KG1 (cell line): ENCODE measurements at regions not wholly inside any gene's neighbourhood (a gene's known extent, or its start where the extent isn't known, plus 50 kb on each side); places are given as distances from the start of the nearest gene placed in this dataset.

Experiments used
- DNase-seq: peaks from one replicate; lab custom pipeline; 2025; lab: John Stamatoyannopoulos, UW

GRCh38 chr7:42448901-42449300, 211.9 kb upstream of the GLI3 start:
- no peak for DNase-seq

GRCh38 chr7:42445691-42446090, 208.7 kb upstream of the GLI3 start:
- no peak for DNase-seq

DNA sequence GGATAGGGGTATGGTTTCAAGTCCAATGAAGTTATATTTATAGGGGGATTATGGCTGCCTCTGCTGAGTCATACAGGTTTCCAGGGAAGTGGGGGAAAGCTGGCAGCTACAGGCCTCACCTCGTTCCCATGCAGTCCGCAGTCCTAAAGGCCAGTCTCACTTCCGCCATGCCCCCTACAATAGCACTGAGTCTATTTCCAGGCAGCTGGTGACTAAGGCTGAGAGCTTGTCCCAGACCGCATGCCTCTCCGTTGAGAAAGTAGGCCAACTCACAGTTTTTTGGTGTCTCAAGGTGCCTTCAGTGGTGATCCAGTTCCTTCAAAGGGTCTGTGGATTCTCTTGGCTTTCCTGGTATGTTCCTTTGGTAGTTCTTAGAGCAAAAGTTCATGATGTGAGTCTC, 203.9 kb upstream of the GLI3 start:
- no peak for DNase-seq

DNA sequence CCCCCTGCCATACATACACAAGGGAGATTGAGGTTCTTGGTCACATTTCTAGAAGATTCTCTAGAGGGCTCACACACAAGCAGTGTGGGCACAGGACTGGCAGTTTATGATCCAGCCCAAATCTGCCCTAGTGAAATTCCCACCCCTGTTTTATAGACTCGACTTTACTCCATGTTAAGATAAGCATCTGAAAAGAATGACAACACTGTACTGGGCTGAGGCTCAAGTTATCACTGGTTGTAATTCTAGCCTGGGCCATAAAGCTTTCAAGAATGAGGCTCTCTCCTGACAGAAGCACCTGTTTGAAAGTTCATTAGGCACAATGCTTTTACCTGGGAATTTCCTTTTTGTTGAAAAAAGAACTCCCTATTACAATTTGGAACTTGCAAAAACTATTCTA, 195.6 kb upstream of the GLI3 start:
- no peak for DNase-seq

GRCh38 chr7:42431873-42432272, 194.9 kb upstream of the GLI3 start:
- DNase-seq = no peak

GRCh38 chr7:42429339-42429738, 192.3 kb upstream of the GLI3 start:
- no peak for DNase-seq

DNA sequence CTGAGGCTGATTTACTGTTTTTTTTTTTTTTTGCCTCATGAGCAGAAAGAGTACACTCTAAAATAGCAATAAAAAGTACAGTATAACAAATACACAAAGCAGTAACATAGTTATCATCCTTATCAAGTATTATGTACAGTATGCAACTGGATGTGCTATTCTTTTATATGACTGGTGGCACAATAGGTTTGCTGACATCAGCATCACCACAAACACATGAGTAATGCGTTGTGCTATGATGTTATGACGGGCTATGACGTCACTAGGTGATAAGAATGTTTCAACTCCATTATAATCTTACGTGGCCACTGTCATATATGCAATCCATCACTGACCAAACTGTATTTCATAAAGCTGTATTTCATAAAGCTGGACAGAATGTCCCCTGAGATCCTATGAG, 189.2 kb upstream of the GLI3 start:
- no peak for DNase-seq

GRCh38 chr7:42414941-42415505, 178.0 kb upstream of the GLI3 start:
- no peak for DNase-seq

DNA sequence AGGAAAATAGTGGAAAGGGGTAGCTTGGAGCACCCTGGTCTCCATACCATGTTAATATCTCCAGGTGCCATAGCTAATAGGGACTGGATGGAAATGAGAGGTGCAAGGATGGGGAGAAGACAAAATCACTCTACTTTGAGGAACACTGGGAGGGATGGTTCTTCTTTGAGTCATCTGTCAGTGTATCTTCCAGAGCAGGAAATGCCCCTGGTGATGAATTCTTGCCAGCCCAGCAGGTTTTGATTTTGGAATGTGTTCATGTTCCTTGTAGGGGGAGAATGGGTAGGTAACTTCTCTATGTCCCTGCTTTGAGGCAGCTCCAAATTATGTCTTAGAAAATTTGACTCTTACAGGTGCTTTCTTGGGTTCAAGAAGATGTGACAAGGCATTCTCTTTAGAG, 177.0 kb upstream of the GLI3 start:
- no peak for DNase-seq

GRCh38 chr7:42409296-42409695, 172.3 kb upstream of the GLI3 start:
- DNase-seq = no peak

DNA sequence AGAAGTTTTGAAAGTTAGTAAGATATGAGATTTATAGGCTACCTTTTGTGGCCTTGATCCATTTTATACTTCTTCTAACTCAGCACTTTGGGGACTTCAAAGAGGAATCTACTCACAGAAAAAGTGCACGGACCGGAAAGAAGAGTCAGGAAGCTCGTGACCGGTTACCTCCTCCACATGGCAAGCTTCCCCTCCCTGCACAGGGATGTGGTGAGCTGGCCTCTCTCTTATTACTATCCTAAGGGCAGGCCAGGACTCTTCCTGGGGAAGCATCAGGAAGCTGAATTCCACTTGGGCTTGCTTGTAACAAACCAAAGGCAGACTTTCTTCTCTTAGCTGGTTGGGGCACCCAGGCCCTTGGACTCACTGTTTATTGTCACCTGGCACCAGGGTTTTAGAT, 170.8 kb upstream of the GLI3 start:
- no peak for DNase-seq

GRCh38 chr7:42407021-42407710, 170.2 kb upstream of the GLI3 start:
- DNase-seq = no peak

- DNase-seq = no peak
Measured at GRCh38 chr7:42406358-42406757, 169.3 kb upstream of the GLI3 start.

DNA sequence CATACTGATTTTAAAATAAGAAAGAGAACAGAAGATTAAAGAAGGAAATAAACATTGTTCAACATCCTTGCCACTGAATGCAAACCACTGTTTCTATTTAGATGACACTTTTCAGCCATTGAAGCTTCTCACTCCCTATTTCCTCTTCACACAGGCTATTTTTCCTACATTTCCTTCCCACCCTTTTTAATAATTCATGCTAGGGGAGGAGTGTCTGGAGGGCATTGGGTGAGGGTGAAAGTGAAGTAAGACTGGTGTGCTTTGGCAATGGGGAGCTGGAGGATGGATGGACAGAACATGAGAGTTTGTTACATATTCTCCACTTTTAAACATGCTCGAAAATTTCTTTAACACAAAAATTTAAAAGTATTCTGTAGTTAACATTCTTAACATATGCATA, 168.8 kb upstream of the GLI3 start:
- DNase-seq = no peak

DNA sequence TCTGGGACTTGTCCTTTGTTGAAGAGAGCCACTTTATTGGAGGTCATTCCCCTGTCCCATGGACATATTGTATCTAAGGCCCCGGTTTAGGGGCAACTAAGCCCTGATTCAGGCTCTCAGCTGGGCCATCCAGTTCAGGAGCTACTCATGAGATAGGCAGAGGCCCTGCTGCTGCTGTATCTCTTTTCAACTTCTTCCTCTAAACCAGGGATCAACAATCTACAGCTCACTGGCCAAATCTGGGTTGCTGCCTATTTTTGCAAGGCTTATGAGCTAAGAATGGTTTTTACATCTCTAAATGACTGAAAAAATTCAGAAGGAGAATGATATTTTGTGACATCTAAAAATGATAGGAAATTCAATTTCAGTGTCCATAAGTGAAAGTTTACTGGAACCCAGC, 166.8 kb upstream of the GLI3 start:
- DNase-seq = no peak

DNA sequence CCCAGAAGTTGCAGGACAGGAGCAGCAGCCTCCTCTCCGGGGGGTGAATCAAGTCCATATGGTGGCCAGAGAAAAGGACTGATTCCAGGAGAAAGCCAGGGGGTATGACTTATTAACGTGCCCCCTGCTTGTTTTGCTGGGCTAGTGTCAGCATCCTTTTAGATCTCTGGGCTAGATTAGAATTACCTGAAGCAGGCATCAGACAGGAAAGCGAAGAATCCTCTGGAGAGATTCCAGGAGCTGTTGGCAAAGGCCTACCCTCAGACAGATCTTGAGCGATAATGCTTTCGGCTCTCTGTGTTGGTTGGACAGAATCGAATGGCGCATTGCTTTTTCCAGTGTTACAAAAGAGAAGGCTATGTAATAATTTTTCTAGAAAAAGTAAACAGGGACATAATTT, 164.0 kb upstream of the GLI3 start:
- DNase-seq = no peak

GRCh38 chr7:42400211-42400772, 163.3 kb upstream of the GLI3 start:
- DNase-seq = no peak

DNA sequence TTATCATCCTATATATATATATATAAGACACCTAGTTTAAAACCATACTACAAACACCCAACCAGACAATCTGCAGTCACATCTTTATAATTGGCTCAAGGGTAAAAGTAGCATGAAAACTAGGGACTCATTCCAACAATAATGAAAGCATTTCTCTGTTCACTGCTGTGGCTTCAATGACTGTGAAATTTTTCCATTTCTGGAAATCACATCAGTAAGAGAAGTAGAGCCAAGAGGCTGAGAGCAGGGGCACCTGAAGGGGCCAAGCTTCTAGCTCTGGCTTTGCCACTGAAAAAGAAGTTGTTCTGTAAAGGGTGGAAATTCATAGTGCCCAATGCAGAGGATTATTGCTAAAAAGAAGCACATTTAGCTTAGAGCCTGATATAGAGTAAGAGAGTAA, 158.6 kb upstream of the GLI3 start:
- DNase-seq = no peak

DNA sequence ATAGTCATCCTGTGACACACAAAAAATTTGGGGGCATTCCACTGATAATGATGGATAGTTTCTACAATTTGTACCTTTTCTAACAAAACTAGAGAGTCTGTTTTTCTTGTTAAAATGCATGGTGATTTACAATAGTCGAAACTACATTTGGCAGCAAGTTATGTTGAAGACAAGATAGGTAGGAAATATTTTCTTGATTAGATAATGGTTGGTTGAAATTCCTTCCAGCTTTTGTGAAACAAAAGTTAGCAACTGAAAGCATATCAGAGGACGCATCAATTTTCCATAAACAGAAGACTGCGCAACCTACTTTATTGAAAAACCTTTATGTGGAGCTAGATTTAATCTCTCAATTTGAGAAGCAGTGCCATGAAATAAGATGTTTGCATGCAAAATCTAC, 155.8 kb upstream of the GLI3 start:
- DNase-seq = no peak

- no peak for DNase-seq
Measured at GRCh38 chr7:42389697-42390096, 152.7 kb upstream of the GLI3 start.

DNA sequence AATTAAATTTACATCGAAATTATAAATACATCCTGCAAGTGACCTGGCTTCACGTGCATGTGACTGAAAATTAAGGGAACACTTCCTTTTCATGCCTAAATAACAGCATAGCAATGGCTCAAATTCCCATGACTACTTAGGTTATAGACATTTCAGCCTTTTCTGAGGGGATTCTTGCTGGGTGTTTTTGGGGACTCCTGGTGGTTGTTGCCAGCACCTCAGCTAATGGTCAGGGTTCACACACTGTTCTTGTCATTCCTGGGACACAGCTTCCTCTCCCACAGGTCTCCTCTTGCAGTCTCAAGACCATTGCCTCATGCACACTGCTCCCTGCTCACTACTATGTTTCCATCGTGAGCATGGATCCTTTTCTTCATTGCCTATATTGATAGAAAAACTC, 148.9 kb upstream of the GLI3 start:
- no peak for DNase-seq

GRCh38 chr7:42381161-42381560, 144.2 kb upstream of the GLI3 start:
- no peak for DNase-seq

DNA sequence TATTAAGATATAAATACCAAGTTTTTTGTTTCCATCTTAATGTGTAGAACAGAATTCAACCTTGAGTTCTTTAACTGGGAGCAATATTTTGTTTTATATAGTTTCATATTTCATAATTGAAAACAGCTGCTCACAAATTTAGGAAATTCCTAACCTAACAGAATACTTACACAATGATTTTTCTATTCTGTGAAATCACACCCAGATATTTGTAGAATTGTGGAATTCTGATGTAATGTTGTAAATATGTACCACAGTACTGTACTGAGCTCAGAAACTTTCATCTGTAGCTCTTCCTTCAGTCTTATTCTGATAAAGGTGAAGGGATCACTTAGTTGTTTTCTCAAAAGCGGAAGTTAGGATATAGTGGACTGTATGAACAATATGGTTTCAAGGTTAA, 143.4 kb upstream of the GLI3 start:
- no peak for DNase-seq

GRCh38 chr7:42378149-42378548, 141.1 kb upstream of the GLI3 start:
- no peak for DNase-seq
